SKM-1 treated with dmso at 0.1 percent for 144 hours (cell line): ENCODE measurements at regions not wholly inside any gene's neighbourhood (a gene's known extent, or its start where the extent isn't known, plus 50 kb on each side); places are given as distances from the start of the nearest gene placed in this dataset.
"Not testable (repeated sequence)": the region's sequence is repeated elsewhere in the genome, so short reads cannot be mapped to it uniquely, and the experiment has no call there.

Experiments used
- DNase-seq: peaks from one replicate; lab custom pipeline; 2025; ENCODE audit not compliant: unreplicated experiment; lab: John Stamatoyannopoulos, UW

DNA sequence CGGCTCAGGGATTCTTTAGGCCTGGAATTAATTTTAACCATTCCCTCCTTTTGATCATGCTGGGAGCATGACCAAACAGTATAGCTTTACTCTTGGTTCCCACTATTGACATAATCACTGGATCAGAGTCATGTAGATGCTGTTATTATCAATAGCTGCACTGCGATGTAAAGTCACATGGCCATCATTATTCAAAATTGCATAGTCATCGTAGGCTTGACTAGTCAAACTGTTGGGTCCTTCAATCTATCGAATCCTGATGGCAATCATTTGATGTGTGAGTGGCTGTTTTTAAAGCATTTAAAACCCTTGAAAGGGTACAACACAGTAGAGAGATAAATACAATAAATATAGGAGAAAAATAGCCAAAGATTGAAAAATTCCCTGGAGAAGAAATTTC, 1194.1 kb downstream of the EFNA5 start:
- DNase-seq, result no peak

DNA sequence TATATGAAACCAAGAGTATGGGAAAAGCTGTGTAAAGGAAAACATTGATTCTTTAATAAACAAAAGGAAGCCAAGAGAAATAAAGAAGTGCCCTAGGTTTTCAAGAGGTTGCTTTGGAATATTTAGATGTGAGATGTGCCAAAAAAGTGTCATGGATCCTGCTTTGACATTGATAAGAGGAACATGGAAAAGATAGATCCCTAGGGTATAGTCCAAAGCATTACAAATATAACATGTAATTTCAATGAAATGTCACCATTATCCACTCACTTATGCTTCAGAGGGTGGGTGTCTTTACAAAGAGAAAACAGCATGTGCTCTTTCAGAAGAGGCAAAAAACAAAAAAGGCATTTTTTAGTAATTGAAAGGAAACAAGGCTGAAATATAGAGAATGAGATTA, 1196.7 kb downstream of the EFNA5 start:
- DNase-seq, result no peak

DNA sequence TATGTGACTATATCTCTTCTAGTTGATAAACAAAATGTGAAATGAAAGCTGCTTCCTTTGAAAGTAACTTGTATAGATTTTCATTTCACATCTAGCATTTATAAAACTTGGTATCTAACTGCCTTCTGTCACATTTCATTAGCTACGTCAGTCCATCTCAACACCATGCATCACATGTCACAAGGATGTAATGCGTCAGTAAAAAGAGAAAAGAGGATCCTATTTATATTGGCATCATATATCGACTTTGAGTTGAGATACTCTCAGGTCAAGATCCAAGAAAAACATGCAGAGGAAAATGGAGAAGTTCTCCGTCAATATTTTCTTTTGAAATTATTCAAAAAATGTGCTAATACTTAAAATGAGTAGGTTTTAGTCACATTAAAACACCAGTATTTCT, 1211.2 kb downstream of the EFNA5 start:
- no peak for DNase-seq

DNA sequence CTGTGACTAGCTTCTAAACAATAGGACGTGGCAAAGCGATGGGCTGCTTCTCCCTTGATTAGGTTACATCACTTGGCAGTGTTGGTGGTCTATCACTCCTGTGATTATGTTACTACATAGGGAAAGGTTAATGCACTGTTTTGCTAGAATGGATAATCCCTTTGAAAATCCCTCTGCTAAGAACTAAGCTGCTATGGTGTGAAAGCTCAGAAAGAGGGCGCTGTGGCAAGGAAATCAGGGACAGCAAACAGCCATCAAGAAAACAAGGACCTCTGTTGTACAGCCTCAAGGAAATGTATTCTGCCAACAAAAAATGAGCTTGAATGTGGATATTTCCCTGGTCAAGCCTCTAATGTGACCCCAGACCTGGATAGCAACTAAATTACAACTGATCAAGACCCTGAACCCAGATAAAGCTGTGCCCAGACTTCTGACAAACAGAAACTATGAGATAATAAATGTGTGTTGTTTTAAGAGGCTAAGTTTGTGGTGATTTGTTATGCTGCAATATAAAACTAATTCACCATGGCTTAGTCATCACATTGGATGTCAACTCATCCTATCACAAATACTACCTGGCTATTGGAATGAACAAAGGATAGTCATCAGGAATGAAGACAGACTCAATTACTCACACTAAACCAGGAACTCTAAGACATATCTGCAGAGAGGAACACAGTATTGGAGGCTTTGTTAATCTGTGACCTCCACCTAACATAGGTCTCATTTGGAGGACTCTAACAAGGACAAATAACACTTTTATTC, 1215.9 kb downstream of the EFNA5 start:
- DNase-seq, result peak; percentile 26

DNA sequence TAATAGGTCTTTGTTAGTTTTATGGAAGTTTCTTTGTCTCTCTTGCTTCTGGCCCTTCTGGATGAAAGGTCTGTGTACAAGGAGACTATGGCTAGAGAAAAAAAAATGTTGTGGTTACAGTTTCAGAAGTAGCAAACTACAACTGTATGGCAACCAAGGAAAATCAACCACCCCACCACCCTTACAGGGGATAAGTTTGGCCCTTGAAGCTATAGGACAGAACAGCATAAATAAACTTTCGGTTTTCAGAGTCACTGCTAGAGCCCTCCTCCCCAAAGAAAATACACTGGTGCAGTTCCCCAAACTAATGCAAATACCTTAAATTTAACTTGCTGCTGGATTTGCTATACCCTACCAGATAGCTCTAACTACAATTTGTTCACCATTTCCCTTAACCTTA, 1216.7 kb downstream of the EFNA5 start:
- no peak for DNase-seq

DNA sequence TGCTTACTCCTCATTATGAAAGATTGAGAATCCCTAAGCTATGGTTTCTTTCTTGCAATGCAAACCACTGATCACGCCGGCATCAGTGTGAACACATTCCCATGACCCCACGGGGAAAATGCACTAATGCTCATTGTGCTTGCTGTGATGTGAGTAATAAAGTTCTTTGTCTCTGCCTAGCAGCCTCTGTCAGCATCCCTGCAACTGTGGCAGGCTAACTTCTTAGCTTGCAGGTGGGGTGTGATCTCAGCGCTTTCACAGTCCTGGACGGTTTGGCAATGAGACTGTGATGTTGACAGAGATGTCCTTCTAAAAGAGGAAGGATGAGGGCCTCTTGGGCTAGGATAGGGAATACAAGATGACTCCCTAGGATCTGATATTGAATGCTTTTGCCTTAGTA, 1218.7 kb downstream of the EFNA5 start:
- DNase-seq, result no peak

DNA sequence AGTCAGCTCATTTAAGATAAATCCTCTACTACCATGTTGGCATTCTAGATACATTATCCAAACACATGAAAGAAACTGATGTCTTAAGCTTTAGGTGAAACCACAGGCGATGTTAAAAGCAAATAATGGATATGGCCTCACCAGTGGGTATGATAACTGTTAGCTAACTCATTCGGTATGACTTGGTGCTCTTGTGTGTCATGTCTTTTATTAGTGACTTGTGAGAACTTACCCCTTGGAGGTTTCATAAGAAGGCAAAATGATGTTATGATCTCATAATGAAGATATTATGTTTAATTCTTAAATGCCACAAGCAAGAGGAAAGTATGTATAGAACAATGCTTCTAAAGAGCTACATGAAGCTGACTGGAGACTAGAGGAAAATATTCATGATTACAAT, 1227.0 kb downstream of the EFNA5 start:
- no peak for DNase-seq

DNA sequence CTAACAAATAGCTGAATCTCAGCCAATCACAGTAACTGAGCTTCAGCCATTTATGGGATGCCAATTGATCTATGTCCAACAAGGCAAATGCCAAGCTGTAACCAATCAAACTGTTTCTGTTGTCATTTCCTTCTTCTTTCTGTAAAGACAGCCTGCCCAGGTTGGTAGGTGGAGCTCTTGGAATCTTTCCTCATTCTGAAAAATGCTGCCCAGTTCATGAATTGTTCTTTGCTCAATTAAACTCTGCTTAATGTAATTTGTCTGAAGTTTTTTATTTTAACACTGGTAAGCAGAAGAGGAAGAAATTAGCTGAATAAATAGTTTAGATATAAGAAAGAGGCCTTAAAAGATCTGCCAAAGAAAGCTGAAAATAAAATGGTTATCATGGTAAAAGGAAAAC, 1235.6 kb downstream of the EFNA5 start:
- no peak for DNase-seq

DNA sequence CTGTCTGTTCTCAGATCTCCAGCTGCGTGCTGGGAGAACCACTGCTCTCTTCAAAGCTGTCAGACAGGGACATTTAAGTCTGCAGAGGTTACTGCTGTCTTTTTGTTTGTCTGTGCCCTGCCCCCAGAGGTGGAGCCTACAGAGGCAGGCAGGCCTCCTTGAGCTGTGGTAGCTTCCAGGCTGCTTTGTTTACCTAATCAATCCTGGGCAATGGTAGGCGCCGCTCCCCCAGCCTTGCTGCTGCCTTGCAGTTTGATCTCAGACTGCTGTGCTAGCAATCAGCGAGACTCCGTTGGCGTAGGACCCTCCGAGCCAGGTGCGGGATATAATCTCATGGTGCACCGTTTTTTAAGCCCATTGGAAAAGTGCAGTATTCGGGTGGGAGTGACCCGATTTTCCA, 1240.0 kb downstream of the EFNA5 start:
- not testable (repeated sequence) for DNase-seq

DNA sequence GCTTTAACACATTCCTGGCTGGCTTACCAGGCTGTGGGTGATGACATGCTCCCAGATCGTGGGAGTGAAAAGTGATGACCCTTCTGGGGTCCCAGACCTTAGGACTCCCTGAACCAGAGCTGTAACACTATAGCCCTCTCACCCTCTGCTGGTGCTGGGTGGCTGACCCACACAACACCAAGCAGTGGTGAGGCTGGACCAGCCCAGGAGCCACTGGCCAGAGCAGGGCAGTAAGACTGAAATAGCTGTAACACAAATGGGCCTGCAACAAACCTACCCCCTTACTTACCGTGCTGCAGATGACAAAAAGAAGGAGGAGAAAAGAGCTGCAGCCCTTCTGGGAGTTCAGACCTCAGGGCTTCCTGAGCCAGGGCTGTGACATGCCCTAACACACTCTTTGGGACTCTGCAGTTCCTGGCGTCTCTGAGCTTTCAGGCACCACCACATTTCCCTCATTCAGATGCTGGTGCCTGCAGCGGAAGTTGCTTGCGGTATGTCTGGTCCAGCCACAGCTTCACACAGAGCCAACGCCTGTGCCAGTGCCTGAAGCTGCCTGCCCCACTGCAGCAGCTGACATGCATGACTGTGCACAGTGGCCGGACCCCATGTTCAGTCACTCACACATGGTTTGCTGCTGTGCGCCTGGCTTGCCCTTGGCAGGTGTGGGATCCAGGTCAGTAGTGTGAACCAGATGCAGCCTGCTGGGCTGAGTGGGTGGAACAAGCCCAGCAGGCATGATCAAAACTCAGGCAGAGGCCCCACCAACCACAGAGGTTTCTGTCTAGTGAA, 1247.4 kb downstream of the EFNA5 start:
- DNase-seq, result no peak

DNA sequence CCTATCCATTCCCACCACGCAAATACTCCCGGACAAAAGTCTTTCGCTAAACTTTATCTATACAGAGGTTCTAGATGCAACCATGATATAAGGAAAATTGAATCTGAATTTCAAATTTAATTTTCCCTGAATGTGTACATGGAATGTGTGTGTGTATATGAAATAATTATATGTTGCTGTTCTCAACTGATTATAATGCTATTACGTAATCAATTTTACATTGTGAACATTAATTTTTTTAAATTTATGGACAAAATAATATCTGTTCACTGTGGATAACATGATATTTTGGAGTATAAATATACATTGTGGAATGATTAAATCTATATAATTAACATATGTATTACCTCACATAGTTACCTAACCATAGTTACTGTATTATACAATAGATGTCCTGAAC, 1250.6 kb downstream of the EFNA5 start:
- no peak for DNase-seq

DNA sequence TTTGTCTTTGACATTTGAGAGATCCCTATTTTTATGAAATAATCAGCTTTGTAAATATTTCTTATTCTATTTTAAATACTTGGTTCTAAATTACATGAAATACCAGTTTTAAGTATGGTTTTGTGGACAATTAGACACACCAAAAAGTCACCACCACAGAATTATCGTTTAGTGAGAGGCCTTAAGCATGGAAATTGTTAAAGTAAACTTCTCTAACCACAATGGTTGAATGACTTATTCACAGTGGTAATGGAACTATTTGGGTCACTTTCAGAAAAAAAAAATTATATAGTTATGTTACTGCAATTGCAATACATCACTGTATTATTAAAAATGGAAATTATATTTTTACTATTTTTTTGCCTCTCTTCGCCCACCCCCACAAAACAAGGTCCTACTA, 1252.5 kb downstream of the EFNA5 start:
- no peak for DNase-seq

DNA sequence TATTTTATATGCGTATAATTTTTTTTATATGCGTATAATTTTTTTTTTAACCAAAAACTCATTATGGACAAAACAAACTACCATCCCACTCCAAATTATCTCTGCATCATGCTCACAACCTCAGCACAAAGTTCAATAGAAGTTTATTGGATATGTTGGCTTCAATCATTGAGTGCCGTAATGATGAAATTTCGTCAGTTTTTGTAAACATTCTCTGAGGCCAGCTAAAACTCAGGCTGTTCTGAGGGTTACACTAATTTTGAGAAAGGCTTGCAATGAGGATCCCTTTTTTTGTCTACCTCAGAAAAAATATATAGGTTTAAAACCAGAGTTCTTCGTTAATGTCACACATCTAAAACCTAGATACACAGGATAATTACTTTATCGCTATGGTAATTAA, 1253.2 kb downstream of the EFNA5 start:
- DNase-seq, result no peak

DNA sequence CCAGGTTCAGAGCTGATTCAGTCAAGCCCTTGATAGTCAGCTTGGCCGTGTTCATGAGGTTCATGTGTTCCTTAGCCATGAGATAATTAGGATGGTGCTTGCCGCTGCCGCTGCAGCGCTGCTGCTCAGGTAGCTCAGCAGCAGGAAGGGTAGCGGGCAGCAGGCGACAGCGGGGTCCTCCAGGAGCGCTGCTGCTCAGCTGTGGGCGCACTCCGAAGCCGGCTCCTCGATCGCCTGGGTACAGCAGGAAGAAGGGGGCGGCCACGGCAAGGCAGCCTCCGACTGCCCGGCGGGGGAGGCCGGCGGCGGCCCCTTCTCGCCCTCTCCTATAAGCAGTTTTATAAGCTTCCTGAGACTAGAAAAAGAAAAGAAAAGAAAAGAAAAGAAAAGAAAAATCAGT, 1253.6 kb downstream of the EFNA5 start:
- no peak for DNase-seq

DNA sequence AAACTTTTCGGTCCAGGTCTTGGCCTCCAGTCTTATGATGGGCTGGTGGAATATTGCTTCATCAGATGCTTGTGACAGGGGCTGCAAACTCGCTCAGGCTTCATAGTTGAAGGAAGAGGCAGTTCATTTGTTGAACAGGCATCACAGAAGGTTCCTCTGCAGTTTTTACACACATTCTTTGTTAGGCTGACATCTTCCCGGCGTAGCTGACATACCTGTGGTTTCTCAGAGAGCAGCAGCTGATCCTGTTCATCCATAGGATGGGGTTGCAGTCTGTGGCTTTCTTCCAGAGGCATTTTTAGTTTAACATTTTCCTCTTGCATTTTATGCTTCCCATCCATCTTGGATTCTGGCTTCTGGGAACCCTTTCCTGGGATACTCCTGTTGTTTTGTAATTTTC, 1255.2 kb downstream of the EFNA5 start:
- no peak for DNase-seq

DNA sequence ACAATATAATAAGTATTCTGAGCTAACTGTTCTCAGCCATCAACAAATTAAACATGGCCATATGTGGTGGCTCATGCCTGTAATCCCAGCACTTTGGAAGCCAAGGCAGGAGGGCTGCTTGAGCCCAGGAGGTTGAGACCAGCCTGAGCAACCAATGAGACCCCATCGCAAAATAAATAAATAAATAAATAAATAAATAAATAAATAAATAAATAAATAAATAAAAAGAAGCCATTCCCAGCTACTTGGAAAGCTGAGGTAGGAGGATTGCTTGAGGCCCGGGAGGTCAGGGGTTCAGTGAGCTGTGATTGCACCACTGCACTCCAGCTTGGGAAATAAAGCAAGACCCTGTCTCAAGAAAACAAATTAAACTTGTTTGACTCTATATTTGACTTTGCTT, 1256.4 kb downstream of the EFNA5 start:
- DNase-seq, result no peak

DNA sequence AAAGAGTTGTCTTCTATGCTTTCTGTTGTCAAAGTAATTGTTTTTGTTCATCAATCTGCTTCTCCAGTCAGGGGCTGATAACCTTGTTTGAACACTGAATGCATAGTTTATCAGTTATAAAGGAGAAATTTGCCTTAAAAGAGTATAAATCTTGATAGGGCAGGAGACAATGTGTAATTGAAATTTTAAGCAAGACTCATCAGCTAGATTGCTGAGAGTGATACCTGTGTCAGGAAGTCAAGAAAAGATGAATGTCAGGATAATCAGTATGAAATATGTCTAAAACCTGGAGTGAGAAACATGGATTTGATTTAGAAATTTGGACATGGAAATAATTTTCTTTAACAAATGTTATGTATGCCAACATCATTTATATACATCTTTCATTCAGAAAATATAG, 1258.1 kb downstream of the EFNA5 start:
- DNase-seq, result no peak

DNA sequence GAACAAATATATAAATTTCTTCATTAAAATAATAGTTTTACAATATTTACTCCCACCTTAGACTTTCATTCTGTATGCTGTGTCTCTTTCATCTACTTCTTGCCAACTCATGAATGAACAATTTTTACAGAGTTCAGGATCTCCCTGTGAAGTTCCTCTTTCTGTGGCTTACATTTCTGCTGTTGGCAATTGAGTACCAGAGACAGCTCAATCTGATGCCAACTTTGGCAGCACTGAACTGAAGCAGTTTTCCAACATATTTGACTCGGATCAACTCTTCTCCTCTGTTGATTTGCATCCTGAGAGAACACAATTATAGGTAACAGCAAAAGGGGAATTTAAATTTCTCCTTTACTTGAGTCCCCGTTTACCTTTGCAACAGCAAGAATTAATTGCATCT, 1262.2 kb downstream of the EFNA5 start:
- DNase-seq, result peak; percentile 36

DNA sequence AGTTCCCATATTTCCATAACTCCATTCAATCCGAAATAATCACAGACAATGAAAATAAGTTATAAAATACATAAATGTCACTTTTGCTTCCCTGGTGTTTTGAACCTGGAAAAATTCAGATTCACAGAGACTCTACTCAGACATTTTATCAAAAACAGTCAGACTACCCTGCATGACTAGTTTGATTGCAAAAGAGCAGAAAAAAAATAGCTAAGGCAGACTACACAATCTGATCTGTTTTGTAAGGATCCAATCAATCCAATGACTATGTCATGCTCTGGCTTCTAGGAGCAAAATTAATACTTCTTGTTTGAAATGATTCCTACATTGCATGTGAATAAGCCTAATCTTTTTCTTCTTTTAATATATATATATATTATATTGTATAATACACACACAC, 1262.6 kb downstream of the EFNA5 start:
- no peak for DNase-seq

DNA sequence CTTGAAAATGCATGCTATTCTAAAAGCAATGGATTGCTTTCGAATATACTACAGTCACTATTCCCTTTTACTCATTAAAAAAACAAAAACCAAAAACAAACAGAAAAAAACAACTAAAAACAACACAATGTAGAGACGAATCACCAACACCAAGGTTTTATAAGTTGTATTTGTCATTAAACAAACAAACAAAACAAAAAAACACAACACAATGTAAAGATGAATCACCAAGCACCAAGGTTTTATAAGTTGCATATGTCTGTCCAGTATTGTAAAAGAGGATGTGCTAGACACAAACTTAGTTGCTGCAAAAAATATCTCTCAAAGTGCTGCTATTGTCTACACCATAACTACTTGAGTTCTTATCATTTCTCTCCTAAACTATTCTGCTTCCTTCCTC, 1269.2 kb downstream of the EFNA5 start:
- no peak for DNase-seq

DNA sequence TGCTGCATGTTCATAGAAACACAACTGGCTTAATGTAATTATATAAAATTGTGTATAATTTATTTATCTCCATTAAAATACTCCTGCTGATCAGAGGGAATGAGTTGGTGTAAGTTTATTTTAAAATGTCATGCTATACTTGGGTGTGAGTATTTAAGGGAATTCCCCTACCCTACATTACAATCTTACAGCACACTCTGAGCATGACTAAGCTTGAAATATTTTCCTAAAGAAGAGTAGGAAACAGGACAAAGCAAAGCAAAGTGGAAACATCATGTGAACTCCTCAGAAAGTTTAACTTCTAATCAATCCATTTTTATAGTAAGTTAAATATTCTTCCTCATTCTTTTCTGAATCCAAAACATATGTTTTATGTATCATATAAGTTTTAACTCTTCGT, 1271.3 kb downstream of the EFNA5 start:
- no peak for DNase-seq

DNA sequence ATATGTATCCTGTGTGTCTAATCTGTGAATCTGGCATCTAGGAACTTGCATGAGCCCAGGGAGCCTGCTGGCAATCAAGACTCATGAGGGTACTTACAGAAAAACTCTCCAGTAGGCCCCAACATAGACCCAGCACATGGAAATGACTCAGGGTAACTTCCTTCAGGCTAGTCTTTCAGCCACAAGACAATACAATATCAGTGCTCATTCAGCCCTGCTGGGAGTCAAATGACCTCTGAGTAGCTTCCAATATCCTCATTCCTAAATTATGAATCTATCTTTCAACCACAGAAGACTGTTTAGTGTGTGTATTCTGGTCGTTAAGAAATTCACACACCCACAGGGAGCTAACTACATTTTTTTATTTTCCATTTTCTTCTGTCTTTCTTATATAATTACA, 1273.0 kb downstream of the EFNA5 start:
- DNase-seq, result no peak

DNA sequence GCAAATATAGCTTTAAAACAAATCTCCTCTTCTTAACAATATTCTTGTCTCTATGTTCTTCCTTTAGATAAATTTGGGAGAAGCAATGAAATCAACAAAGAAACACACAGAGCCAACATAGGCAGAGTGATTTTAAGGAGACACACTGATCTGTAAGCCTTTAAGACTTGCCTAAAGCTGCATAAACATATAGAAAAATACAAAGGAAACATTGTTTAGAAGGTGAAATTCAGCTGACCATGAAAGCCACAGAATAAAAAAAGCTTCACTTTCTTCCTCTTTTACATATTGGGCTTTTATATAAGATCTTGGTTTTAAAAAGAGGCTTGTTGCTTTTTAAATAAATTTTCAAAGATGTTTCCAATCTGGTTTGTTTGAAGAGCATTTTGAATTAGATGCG, 1277.5 kb downstream of the EFNA5 start:
- DNase-seq, result no peak
